KBM-7 (cell line): ENCODE measurements at regions not wholly inside any gene's neighbourhood (a gene's known extent, or its start where the extent isn't known, plus 50 kb on each side); places are given as distances from the start of the nearest gene placed in this dataset.

Experiments used
- DNase-seq: peaks from one replicate; pipeline ENCODE4 v3.0.0-alpha.2; 2015
- in situ Hi-C: fragments of 300-500 bp; cut with MboI; formaldehyde crosslinking; loops from 2 replicates; pipeline ENCODE4 v1.14.3; 2020; ENCODE audit warnings: low sequenced_read_pairs, low pct_unique_long_range_greater_than_20kb, mixed read lengths

GRCh38 chr3:72290859-72291638, 506.1 kb upstream of the PROK2 start:
- in situ Hi-C loops = no loop called here

GRCh38 chr3:72289692-72290071, 504.7 kb upstream of the PROK2 start:
- in situ Hi-C loops = no loop called here
- no peak for DNase-seq

More at GRCh38 chr3:72290859-72291638, 506.1 kb upstream of the PROK2 start:
- DNase-seq = no peak

- in situ Hi-C loops = no loop called here
- peak; percentile 85 for DNase-seq
Observed at GRCh38 chr3:72288955-72289691, 504.2 kb upstream of the PROK2 start.

GRCh38 chr3:72287956-72288355, 503.0 kb upstream of the PROK2 start:
- in situ Hi-C loops = no loop called here
- no peak for DNase-seq

GRCh38 chr3:72285502-72285901, 500.6 kb upstream of the PROK2 start:
- in situ Hi-C loops = no loop called here
- no peak for DNase-seq

GRCh38 chr3:72284471-72284870, 499.5 kb upstream of the PROK2 start:
- in situ Hi-C loops = no loop called here
- no peak for DNase-seq

- DNase-seq = no peak
- in situ Hi-C loops = no loop called here
Observed at GRCh38 chr3:72282918-72283317, 498.0 kb upstream of the PROK2 start.

GRCh38 chr3:72281551-72281950, 496.6 kb upstream of the PROK2 start:
- in situ Hi-C loops = no loop called here
- DNase-seq = no peak

GRCh38 chr3:72280876-72281275, 495.9 kb upstream of the PROK2 start:
- no peak for DNase-seq
- in situ Hi-C loops = no loop called here

- in situ Hi-C loops = no loop called here
- no peak for DNase-seq
Observed at GRCh38 chr3:72279631-72280041, 494.7 kb upstream of the PROK2 start.

- in situ Hi-C loops = no loop called here
- no peak for DNase-seq
Observed at GRCh38 chr3:72279068-72279604, 494.2 kb upstream of the PROK2 start.

- in situ Hi-C loops = no loop called here
- DNase-seq = no peak
Observed at GRCh38 chr3:72278349-72279067, 493.6 kb upstream of the PROK2 start.

GRCh38 chr3:72277710-72278109, 492.8 kb upstream of the PROK2 start:
- DNase-seq = no peak
- in situ Hi-C loops = no loop called here

GRCh38 chr3:72276806-72277205, 491.9 kb upstream of the PROK2 start:
- in situ Hi-C loops = no loop called here

GRCh38 chr3:72275331-72275751, 490.4 kb upstream of the PROK2 start:
- in situ Hi-C loops = no loop called here
- no peak for DNase-seq

More at GRCh38 chr3:72276806-72277205, 491.9 kb upstream of the PROK2 start:
- DNase-seq = no peak

GRCh38 chr3:72274493-72275330, 489.8 kb upstream of the PROK2 start:
- DNase-seq = peak; percentile 72
- in situ Hi-C loops = no loop called here

GRCh38 chr3:72273615-72274014, 488.7 kb upstream of the PROK2 start:
- in situ Hi-C loops = no loop called here
- DNase-seq = no peak

- in situ Hi-C loops = no loop called here
Observed at GRCh38 chr3:72272356-72272755, 487.4 kb upstream of the PROK2 start.

GRCh38 chr3:72271923-72272322, 487.0 kb upstream of the PROK2 start:
- in situ Hi-C loops = no loop called here
- DNase-seq = no peak

More at GRCh38 chr3:72272356-72272755, 487.4 kb upstream of the PROK2 start:
- DNase-seq = no peak
